GM18870 (cell line): ENCODE measurements at regions not wholly inside any gene's neighbourhood (a gene's known extent, or its start where the extent isn't known, plus 50 kb on each side); places are given as distances from the start of the nearest gene placed in this dataset.

ENCODE experiments used
- ATAC-seq: cut with Tn5 transposase; IDR thresholded peaks from one replicate; pipeline ENCODE4 v1.9.1; 2021; ENCODE audit warnings: moderate library complexity; ENCODE audit not compliant: unreplicated experiment

DNA sequence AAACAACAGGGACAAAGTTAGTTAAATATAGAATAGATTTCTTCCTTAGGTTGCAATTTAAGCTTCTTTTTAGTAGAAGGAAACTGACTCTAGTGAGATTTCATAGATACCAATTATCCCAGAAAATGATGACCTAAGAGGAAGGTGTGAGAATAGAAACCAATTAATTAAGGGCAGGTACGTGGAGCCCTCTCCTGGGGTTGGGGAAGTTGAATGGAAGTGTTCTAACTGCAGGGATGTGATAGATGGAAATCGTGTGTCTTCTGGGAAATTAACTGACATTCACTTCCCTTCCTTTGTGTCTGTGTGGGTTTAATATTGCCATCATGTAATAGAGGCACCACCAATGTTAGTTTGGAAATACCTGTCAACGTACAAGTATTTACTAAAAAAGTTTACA, 204.1 kb upstream of the ANK2 start:
- no peak for ATAC-seq

DNA sequence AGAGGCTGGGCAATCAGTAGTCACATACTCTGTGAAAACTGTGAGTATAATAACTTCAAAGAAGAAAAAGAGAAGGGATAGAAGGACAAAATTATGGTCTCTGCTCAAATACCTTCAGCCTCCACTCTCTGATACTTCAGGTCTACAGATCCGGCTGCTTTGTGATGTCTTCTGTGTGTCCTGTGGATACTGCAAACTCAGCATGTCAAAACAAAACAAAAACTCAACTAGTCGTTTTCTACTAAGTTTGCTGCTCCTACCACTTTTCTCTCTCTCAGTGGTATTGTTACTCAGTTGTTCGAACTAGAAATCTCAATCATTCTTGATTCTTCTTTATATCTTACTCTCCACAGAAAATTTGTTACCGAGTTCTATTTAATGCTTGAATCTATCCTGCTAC, 202.4 kb upstream of the ANK2 start:
- ATAC-seq: no peak

DNA sequence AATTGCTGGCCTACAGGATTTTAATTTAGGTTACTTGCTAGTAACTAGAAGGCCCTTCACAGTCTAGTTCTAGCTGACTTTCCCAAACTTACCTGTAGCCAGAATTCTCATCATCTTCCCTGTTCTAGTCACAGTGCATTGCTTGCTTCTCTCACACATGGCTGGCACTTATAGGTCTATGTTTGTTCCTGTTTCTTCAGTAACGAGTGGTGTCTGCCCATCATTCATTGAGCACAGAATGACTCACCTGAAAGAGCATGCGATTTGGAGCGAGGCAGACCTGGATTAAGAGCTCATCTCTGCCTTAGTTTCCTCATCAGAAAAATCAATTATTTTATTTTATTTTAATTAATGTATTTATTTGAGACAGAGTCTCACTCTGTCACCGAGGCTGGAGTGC, 201.7 kb upstream of the ANK2 start:
- no peak for ATAC-seq

DNA sequence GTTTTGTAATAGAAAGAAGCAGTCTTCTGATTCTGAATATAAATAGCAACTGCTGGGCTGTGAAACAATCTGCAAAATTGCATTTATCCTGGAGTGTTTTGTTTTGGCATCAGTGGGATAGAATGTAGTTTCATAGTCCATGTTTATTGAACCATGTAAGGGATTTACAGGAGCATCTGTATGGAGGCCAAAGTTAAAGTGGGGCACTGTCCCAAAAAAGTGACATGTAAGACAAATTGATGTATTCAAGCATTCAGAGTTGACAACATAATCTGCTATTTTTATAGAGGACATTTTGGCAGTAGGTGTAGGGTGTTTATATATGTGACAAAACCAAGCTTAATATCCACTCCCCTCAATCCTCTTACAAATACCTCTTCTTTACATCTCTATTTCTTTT, 200.5 kb upstream of the ANK2 start:
- no peak for ATAC-seq

DNA sequence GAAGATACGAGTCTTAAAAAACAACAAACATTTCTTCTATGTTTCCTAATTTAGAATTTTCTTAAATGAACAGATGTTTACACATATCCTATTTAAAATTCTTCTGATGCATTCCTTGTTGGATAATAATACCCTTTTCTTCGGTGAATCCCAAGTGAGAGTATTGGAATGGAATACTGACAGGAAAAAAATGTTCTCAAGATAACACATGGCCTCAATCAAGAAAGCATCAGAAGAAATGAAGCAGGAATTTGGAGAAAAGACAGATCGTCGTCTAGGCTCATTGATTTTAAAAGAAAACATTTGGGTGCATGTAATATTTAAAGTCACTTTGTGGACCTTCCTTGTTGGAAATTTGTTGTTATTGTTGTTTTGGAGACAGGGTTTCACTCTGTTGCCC, 196.9 kb upstream of the ANK2 start:
- no peak for ATAC-seq

DNA sequence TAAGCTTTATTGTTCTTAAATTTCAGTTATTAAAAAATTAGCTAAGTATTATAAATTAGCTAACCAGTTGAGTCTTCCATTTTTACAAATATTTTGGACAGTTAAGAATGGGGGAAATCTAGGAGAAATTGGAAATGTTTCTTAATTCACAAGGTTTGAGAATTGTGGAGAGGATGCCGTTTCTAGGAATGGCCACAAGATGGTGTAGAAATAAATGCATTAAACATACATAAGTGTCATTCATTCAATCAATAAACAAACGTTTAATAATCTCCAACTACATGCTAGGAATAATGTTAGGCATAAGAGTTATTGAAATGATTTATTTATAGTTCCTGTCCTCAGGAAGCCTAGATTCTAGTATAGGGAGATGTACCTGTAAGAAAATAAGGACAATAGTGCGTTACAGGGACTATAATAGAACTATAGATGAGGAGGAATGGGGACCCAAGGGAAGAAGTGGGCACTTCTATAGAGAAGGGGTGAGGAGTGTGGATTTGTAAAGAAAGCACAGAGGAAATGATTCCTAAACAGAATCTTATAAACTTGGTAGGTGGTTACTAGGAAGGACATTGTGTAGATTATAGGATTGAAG, 195.7 kb upstream of the ANK2 start:
- no peak for ATAC-seq

DNA sequence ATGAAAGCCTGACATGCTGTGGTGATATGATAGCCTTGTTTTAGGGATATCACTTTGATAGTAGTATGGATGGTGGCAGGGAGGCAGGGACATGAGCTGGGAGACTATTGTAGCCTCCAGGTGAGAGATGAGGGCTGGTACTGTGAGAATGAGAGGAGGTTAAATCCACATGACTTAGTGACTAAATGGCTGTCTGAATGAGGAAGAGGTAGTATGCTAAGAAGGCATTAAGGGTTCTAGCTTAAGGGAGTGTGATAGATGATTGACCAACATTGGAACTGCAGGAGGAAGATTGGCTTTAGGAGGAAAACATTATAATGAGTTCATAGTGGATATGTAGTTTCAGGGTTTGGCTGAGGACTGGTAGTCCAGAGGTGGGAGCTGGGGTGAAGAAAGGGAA, 195.0 kb upstream of the ANK2 start:
- no peak for ATAC-seq

DNA sequence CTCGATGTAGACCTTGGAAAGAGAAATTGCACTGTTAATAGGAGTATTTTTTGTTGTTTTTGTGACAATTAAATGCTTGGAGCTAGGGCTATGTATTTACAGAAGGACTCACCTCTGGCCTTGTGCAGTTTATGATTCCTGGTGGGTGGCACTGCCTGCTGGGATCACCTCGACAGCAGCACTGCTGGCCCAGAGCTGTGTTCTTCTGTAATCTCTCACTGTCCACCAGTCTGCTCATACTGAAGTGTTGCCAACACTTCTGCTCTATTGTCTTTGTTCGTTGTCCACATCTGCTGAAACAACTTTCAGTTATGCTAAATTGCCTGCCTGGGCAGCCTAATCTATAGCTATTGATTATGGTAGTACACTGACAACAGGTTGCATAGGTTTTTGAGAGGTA, 194.4 kb upstream of the ANK2 start:
- ATAC-seq: no peak

DNA sequence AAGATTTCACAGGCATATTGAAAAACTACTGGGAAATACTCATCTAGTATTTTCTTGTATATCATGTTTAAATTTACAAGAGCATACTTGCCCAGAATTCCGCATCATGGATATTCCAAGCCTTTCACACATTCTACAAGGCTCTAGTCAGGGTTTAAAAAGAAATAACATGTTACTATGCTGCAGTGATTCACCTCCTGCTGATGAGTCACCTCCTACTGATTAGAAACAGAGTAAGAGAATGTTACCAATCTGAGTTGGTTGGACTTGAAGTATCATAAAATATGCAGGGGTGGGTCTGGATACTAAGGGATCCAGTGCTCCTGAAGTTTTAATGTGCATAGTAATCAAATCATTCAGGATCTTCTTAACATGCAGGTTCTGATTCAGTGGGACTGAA, 192.0 kb upstream of the ANK2 start:
- ATAC-seq: no peak

DNA sequence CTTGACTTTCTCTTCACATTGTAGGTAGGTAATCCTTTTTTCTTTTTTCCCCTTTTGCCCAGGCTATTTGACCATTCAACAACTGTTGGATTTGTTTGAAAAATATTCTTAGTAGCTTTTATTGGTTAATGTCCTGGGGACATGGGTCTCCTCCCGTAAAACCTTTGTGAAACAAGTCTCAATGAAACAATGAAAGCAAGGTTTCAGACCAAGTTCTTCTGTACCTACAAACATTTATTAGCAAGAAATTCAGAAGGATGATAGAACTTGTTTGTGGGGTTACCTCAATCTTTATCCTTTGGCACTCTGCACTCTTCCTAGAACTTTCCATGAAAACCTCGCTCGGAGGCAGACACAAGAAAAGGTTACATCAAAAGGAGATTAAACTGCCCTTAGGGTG, 190.7 kb upstream of the ANK2 start:
- no peak for ATAC-seq

DNA sequence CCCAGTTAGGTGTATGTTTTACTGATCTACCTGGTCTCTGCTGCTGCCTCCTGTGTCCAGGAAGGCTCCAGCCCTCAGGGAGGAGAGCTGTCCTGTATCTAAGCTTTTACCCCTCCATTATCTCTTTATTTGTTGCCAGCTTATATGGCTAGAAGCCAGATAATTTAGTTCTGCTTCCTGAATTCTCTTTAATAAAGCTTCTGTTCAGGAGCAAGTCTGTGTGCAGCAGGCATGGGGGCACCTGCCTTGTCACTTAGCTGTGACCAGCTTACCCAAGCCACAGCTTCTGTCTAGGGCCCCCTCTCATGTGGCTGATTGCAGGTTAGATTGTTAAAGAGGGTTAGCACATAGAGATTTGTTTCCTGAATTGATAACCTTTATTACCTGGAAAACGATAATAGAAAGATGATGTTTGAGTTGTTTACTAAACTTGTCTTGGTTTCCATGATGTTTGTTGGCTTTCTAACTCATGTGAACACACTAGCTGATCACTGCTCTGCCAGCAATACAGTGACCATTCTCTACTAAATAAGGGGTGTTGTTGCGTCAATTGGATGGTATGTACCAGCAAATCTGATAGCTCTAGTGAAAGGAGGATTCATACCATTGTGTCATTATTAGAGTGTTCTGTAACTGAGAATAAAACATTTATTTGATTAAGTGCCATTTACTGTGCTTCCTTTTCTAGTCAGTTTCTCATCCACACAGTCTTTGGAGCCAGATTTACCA, 189.8 kb upstream of the ANK2 start:
- no peak for ATAC-seq

DNA sequence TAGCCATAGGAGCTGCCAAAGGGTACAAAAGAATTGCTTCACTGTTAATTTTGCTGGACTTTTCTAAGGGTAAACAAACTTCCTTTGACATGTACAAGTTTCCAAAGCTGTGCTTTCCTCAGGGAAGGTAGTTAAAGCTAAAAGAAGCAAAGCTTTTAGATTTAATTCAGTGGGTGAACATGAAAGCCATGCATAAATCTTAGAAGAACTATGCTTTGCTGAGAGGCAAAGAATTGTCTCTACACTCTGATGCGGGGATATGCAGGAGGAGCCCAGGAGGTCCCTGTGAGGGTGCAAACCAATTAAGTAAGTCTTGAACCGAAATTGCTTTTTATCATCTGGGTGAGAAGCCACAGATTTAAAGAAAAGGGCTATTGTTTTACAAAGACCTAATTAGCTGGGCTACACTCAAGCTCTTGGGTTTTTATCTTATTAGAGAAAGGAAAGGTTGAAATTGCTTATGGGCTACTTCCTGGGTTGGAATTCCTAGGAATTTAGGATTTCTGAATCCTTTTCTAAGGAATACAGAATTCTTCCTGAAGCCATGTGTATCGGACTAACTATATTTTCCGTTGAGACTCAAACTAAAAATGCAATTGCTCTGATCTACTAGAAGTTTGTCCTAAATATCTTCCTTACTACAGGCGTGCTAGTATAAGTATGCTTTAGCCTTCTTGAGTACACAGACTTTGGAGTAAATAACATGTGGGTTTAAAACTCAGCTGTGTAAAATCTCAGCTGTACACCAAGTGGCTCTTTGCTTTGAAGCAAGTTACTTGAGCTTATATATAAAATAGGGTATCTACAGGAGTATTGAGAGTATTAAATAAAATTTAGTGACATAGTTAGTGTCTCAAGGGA, 188.4 kb upstream of the ANK2 start:
- ATAC-seq: no peak

DNA sequence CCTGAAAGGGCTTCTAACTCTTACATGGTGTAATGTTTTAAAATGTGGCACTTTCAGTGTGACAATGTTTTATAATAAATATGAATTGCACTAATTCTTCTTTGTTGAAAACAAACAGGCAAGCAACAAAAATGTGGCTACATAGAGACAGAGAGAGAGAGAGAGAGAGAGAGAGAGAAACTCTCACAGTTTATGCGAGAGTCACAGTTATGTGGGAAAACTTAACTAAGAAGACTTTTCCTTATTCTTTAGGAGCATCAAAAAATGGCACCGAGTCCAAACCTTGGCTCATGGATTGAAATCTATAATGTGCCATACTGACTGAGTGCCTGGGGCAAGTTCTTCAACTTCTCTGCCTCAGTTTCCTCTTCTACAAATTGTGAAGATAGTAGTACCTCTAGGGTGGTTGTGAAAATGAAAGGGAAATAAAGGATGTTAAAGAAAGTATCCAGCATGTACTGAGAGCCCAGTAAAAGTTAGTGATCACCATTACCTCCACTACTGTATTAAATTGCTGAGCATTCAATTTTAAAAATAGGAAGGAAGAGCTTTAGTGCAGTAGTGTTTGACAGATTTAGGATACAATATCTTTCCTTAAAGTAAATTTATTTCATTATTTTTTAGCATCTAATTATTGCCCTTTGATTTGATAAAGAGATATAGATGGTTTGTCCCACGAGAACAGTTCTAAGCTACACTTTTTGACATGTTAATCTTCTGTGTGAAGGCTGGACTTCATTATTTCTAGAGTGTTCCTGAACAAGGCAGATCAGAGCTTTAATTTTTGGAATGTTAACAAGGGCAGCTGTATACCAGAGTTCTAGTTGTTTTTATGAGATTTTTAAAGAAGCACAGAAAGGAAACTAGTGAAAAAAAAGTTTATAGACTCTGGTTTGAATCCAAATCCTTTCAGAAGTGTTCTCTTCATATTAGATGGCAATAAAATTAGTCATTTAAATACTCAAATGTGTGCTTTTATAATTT, 187.5 kb upstream of the ANK2 start:
- ATAC-seq: no peak

DNA sequence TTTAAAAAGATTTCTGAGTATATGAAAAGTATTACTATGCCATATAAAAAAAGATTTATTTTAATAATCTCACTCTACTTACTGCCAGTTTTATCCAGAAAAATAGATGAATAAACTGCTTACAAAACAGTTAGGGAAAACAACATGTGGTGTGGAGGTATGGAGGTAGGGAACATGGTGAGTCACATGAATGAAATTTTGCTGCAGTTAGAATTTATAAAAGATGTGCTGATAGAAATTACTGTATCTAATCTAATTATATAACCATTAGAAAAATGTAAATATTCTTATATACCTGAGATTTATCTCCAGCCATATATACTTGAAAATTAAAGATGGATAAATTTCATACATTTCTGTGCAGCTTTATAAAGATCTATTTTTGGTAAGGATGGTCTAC, 184.0 kb upstream of the ANK2 start:
- ATAC-seq: no peak

DNA sequence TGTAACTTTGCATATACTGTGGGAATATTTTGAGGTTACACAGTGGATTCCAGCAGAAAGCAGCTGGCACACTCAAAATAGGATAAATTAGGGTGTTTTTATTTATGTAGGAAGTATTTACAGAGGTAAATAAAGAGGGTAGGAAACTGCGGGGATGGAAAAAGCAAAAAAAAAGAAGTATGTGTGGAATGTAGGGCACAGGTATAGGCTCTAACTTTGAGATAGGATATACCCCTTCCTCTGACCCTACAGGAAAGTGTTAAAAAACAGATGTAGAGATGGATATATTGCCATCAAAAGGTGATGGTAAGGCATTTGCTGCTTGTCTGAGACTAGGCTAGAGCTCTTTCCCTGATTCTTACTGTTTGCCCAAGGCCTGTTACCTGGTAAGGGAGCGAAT, 173.1 kb upstream of the ANK2 start:
- no peak for ATAC-seq

DNA sequence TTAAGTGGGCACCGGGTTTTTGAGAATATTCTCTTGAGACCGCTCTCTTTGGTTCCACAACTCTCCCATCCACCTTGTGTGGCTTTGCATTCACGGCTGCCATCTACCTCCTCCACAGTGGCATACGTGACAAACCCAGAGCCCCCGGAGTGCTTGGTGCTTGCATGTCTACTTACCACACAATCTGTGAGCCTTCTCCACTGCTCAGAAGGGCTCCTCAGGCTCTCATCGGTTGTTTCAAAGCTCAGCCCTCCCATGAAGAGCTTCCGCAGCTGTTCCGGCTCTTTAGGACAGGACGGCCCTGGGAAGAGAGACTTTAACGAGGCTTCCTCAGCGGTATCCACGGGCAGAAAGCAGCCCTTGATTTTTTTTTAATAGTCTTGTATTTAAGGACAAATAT, 167.6 kb upstream of the ANK2 start:
- no peak for ATAC-seq

DNA sequence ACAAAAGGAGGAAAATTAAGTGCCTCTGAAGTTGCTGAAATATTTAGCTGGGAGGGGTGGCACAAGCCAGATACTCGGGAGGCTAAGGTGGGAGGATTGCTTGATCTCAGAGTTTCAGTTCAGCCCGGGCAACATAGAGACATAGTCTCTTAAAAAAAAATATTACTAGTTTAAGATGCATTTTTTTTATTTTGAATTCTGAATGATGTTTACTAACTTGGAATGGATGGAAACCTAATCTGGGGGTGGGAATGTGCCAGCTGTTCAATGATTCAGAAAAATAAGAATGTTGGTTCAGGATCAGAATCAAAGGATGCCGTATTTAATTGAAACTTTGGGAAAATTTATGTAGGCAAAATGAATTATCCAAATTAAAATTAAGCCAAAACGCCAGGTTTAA, 167.2 kb upstream of the ANK2 start:
- no peak for ATAC-seq

DNA sequence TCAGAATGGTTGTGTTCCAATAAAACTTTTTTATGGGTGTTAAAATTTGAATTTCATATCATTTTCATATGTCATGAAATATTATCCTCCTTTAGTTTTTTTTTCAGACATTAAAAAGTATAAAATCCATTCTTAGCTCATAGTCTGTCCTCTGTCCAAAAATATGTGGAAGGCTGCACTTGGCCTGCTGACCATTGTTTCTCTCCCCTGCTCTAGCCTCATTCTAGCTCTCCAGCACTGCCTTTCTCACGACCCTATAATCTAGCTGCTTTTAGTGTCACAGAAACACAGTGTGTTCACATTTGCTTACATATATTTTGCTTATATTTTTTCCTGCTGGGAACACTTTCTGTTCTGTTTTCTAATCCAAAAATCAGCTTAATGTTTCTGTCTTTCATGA, 165.0 kb upstream of the ANK2 start:
- ATAC-seq: no peak

DNA sequence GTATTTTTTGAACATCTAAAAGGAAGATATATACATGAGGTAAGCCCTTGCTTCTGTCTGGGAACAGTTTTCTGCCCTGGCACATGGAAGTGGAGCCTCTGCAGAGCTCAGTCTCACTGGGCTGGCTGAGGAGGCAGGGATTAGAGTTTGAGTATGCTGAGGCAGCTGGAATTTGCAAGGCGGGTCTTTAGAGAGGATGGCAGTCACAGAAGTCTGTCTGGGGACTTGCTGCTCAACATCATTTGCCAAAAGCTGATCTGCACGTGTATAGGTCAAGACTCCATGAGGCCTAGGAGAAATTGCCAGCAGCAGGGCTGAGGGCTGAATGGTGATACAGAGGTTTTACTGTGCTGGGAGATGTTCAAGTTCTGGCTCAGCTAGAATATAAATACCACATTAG, 163.6 kb upstream of the ANK2 start:
- ATAC-seq: no peak

DNA sequence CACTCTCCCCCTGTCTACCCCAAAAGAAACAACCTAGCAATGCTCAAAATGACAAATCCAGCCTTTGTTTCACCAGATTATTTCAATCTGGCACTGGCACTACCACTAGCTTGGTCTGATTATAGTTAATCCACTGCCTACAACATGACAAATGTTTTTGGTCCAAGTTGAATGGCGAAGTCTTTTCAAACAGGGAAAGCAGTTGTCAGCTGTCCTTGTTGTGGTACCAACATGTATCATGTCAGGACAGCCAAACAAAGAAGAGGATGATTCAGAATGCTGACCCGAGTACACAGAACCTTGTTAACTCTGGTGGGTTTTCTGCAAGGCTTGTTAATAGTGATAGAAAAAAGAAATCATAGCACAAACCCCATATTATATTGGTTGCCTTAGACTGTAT, 160.8 kb upstream of the ANK2 start:
- no peak for ATAC-seq

DNA sequence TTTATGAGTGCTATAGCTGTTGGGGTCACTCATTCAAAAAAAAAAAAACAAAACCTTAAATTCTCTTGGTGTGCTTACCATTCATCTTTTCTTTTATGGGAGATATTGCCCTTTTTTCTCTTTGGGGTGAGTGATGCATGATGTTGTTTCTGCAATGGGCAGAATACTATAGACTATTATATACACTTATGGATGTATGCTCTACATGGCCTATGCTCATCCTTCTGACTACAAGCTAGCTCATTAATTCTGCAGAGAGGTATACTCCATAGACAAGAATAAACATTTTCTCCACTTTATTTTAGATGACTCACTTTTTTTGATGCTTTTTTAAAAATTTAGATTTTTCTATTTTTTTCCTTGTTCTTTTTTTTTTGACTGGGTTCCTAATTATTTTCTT, 160.3 kb upstream of the ANK2 start:
- ATAC-seq: no peak
